Trophoblast cell (in vitro differentiated cells and primary cell): ENCODE measurements at regions not wholly inside any gene's neighbourhood (a gene's known extent, or its start where the extent isn't known, plus 50 kb on each side); places are given as distances from the start of the nearest gene placed in this dataset.

ENCODE experiments used
- DNase-seq, 2 donors: peaks; one replicate each; pipeline ENCODE4 v3.0.0-alpha.2; 2016
- H2AFZ ChIP-seq: 2 replicates; pipeline ENCODE4 v1.6.1; 2013; ENCODE audit warnings: low read length, moderate library complexity, mild to moderate bottlenecking; ENCODE audit not compliant: insufficient read depth, poor library complexity
- H2AK5ac ChIP-seq: 2 replicates; pipeline ENCODE4 v1.6.1; 2013; ENCODE audit warnings: mild to moderate bottlenecking, low read length
- H2BK120ac ChIP-seq: 2 replicates; pipeline ENCODE4 v1.6.1; 2013; ENCODE audit warnings: low read length, mild to moderate bottlenecking, moderate library complexity; ENCODE audit not compliant: insufficient read depth, poor library complexity
- H2BK12ac ChIP-seq: 2 replicates; pipeline ENCODE4 v1.6.1; 2013; ENCODE audit warnings: mild to moderate bottlenecking, low read length, moderate library complexity
- H2BK5ac ChIP-seq: 2 replicates; pipeline ENCODE4 v1.6.1; 2013; ENCODE audit warnings: low read length, low read depth, moderate library complexity, mild to moderate bottlenecking; ENCODE audit not compliant: poor library complexity
- H3K14ac ChIP-seq: 2 replicates; pipeline ENCODE4 v1.6.1; 2013; ENCODE audit warnings: mild to moderate bottlenecking, low read length
- H3K18ac ChIP-seq: 2 replicates; pipeline ENCODE4 v1.6.1; 2013; ENCODE audit warnings: mild to moderate bottlenecking, low read length
- H3K23ac ChIP-seq: 2 replicates; pipeline ENCODE4 v1.6.1; 2013; ENCODE audit warnings: low read length
- H3K27ac ChIP-seq: 2 replicates; pipeline ENCODE4 v1.5.1; 2013; ENCODE audit warnings: low read depth, mild to moderate bottlenecking, inconsistent platforms, low read length, moderate library complexity
- H3K27me3 ChIP-seq: 2 replicates; pipeline ENCODE4 v1.6.1; 2013; ENCODE audit warnings: inconsistent platforms, mild to moderate bottlenecking, low read length, moderate library complexity; ENCODE audit not compliant: insufficient read depth
- H3K36me3 ChIP-seq, 2 experiments: 1 replicate in 1 of 2; 2 replicates in 1 of 2; pipeline ENCODE4 v1.6.1; 2013; ENCODE audit warnings: low read length in 2 of 2, mild to moderate bottlenecking in 2 of 2, moderate library complexity in 1 of 2; ENCODE audit not compliant: insufficient read depth in 2 of 2, control insufficient read depth in 1 of 2
- H3K4ac ChIP-seq: 2 replicates; pipeline ENCODE4 v1.6.1; 2013; ENCODE audit warnings: low read depth, mild to moderate bottlenecking, low read length, moderate library complexity
- H3K4me1 ChIP-seq, 2 experiments: 1 replicate in 1 of 2; 2 replicates in 1 of 2; pipeline ENCODE4 v1.6.1; 2013; ENCODE audit warnings: low read length in 2 of 2, mild to moderate bottlenecking in 2 of 2, moderate library complexity in 1 of 2; ENCODE audit not compliant: insufficient read depth in 2 of 2, control insufficient read depth in 1 of 2
- H3K4me2 ChIP-seq: 2 replicates; pipeline ENCODE4 v1.6.1; 2013; ENCODE audit warnings: inconsistent platforms, mild to moderate bottlenecking, low read length, moderate library complexity
- H3K4me3 ChIP-seq: 2 replicates; pipeline ENCODE4 v1.5.1; 2013; ENCODE audit warnings: mild to moderate bottlenecking, low read depth, low read length, inconsistent platforms
- H3K79me1 ChIP-seq: one replicate; pipeline ENCODE4 v1.6.1; 2013; ENCODE audit warnings: low read length
- H3K79me2 ChIP-seq: 2 replicates; pipeline ENCODE4 v1.6.1; 2013; ENCODE audit warnings: low read length, mild to moderate bottlenecking; ENCODE audit not compliant: control insufficient read depth, insufficient read depth, poor library complexity
- H3K9ac ChIP-seq: 2 replicates; pipeline ENCODE4 v1.6.1; 2013; ENCODE audit warnings: mild to moderate bottlenecking, low read length
- H3K9me3 ChIP-seq: 2 replicates; pipeline ENCODE4 v1.6.1; 2013; ENCODE audit warnings: low read depth, mild to moderate bottlenecking, control low read depth, inconsistent platforms, low read length; ENCODE audit not compliant: insufficient read depth
- H4K12ac ChIP-seq: 2 replicates; pipeline ENCODE4 v1.6.1; 2013; ENCODE audit warnings: low read depth, mild to moderate bottlenecking, low read length, moderate library complexity
- H4K8ac ChIP-seq: 2 replicates; pipeline ENCODE4 v1.6.1; 2013; ENCODE audit warnings: low read depth, mild to moderate bottlenecking, low read length, moderate library complexity
- H4K91ac ChIP-seq: one replicate; pipeline ENCODE4 v1.6.1; 2013; ENCODE audit warnings: low read depth, mild to moderate bottlenecking, low read length, moderate library complexity
- WGBS: extraction: QIAGEN DNeasy Blood & Tissue Kit; methylation state at CpG from one replicate; pipeline ENCODE4 v1.1.7; 2013; ENCODE audit warnings: missing lambda C conversion rate; ENCODE audit not compliant: insufficient read length, insufficient coverage; ENCODE audit errors: extremely low coverage; 5-methylcytosine and 5-hydroxymethylcytosine counted together

GRCh38 chr4:35972814-35973213, 271.5 kb downstream of the ARAP2 start:
- Histone ChIP-seq H2BK12ac (no peak overlapping the region), H3K79me1 (no peaks in the 10 kb centered on the region), H2BK5ac (no peak overlapping the region), H3K4me3 (no peak overlapping the region), H3K4me1 (no peaks in the 10 kb centered on the region), H2AFZ (no peak overlapping the region), H3K36me3 (no peaks in the 10 kb centered on the region), H2AK5ac (no peak overlapping the region), H3K23ac (no peak overlapping the region), H3K79me2 (no peaks in the 10 kb centered on the region), H3K4me2 (no peak overlapping the region), H2BK120ac (no peak overlapping the region), H4K8ac (no peak overlapping the region), H3K27me3 (no peaks in the 10 kb centered on the region), H3K14ac (no peak overlapping the region), H4K91ac (no peak overlapping the region), H3K27ac (no peak overlapping the region), H3K9ac (no peak overlapping the region), H3K4ac (no peak overlapping the region), H3K9me3 (no peaks in the 10 kb centered on the region), H4K12ac (no peak overlapping the region), H3K18ac (no peak overlapping the region)
- WGBS: no CpG with 5 or more reads among the region's 4 CpGs
- no peak for DNase-seq

GRCh38 chr4:35975617-35976355, 268.5 kb downstream of the ARAP2 start:
- Histone ChIP-seq H3K79me2 (no peaks in the 10 kb centered on the region), H3K9me3 (no peaks in the 10 kb centered on the region), H4K91ac (no peak overlapping the region), H4K12ac (no peak overlapping the region), H3K9ac (no peak overlapping the region), H3K4ac (no peak overlapping the region), H2BK120ac (no peak overlapping the region), H3K36me3 (no peaks in the 10 kb centered on the region), H3K27me3 (no peaks in the 10 kb centered on the region), H3K79me1 (no peaks in the 10 kb centered on the region), H3K23ac (no peak overlapping the region), H4K8ac (no peak overlapping the region), H3K4me1 (no peaks in the 10 kb centered on the region), H2BK5ac (no peak overlapping the region), H3K4me2 (no peak overlapping the region), H3K4me3 (no peak overlapping the region), H2BK12ac (no peak overlapping the region), H2AFZ (no peak overlapping the region), H3K27ac (no peak overlapping the region), H3K14ac (no peak overlapping the region), H3K18ac (no peak overlapping the region), H2AK5ac (no peak overlapping the region)
- no peak for DNase-seq
- no CpG with 5 or more reads among the region's 4 CpGs for WGBS

GRCh38 chr4:35978551-35978950, 265.8 kb downstream of the ARAP2 start:
- Histone ChIP-seq H2BK12ac (no peak overlapping the region), H3K36me3 (no peaks in the 10 kb centered on the region), H2AFZ (no peak overlapping the region), H3K9ac (no peak overlapping the region), H3K4ac (no peak overlapping the region), H2AK5ac (no peak overlapping the region), H2BK5ac (no peak overlapping the region), H2BK120ac (no peak overlapping the region), H3K14ac (no peak overlapping the region), H3K4me2 (no peak overlapping the region), H3K9me3 (no peaks in the 10 kb centered on the region), H3K27me3 (no peaks in the 10 kb centered on the region), H3K79me1 (no peaks in the 10 kb centered on the region), H3K79me2 (no peaks in the 10 kb centered on the region), H4K8ac (no peak overlapping the region), H3K4me3 (no peak overlapping the region), H4K12ac (no peak overlapping the region), H3K18ac (no peak overlapping the region), H4K91ac (no peak overlapping the region), H3K4me1 (no peaks in the 10 kb centered on the region), H3K23ac (no peak overlapping the region), H3K27ac (no peak overlapping the region)
- no peak for DNase-seq

- no CpG with 5 or more reads among the region's 1 CpG for WGBS
- H3K4me1 ChIP-seq: no peaks in the 10 kb centered on the region
- H3K18ac ChIP-seq: no peak overlapping the region
Measured at GRCh38 chr4:35982318-35982717, 262.0 kb downstream of the ARAP2 start.

More at GRCh38 chr4:35982318-35982717, 262.0 kb downstream of the ARAP2 start:
- Histone ChIP-seq H3K79me2 (no peaks in the 10 kb centered on the region), H2BK120ac (no peak overlapping the region), H3K27ac (no peak overlapping the region), H3K23ac (no peak overlapping the region), H4K8ac (no peak overlapping the region), H3K4ac (no peak overlapping the region), H3K27me3 (no peaks in the 10 kb centered on the region), H4K91ac (no peak overlapping the region), H2BK5ac (no peak overlapping the region), H3K9me3 (no peaks in the 10 kb centered on the region), H2BK12ac (no peak overlapping the region), H3K36me3 (no peaks in the 10 kb centered on the region), H3K4me3 (peak overlapping the region; percentile 54), H3K79me1 (no peaks in the 10 kb centered on the region), H3K14ac (no peak overlapping the region), H2AK5ac (no peak overlapping the region), H3K9ac (no peak overlapping the region), H4K12ac (no peak overlapping the region), H3K4me2 (no peak overlapping the region), H2AFZ (no peak overlapping the region)
- no peak for DNase-seq
